RCC 7860 (cell line): ENCODE measurements at regions not wholly inside any gene's neighbourhood (a gene's known extent, or its start where the extent isn't known, plus 50 kb on each side); places are given as distances from the start of the nearest gene placed in this dataset.

ENCODE experiments used
- DNase-seq: peaks from one replicate; pipeline ENCODE4 v3.0.0-alpha.2; 2015; ENCODE audit warnings: low spot score
- FAIRE-seq: peaks from 2 replicates; lab custom pipeline; 2012; peaks lifted over from hg19 to GRCh38; lab: Jason Lieb, UNC

GRCh38 chr2:16021611-16022363, 81.4 kb downstream of the MYCN start:
- no peak for DNase-seq
- no peak for FAIRE-seq

GRCh38 chr2:16020389-16021008, 80.1 kb downstream of the MYCN start:
- DNase-seq (no peak), FAIRE-seq (no peak)

GRCh38 chr2:16019617-16020351, 79.4 kb downstream of the MYCN start:
- FAIRE-seq (no peak), DNase-seq (no peak)

GRCh38 chr2:16019060-16019480, 78.7 kb downstream of the MYCN start:
- no peak for DNase-seq
- FAIRE-seq: no peak

- FAIRE-seq (no peak), DNase-seq (no peak)
These were observed 78.1 kb downstream of the MYCN start for GRCh38 chr2:16018277-16019059.

- no peak for FAIRE-seq
- no peak for DNase-seq
These were observed 75.9 kb downstream of the MYCN start for GRCh38 chr2:16016282-16016681.

- no peak for FAIRE-seq
- no peak for DNase-seq
These were observed 75.5 kb downstream of the MYCN start for GRCh38 chr2:16015903-16016265.

- DNase-seq: no peak
- no peak for FAIRE-seq
These were observed 75.0 kb downstream of the MYCN start for GRCh38 chr2:16015210-16015902.

- DNase-seq (no peak), FAIRE-seq (no peak)
These were observed 74.5 kb downstream of the MYCN start for GRCh38 chr2:16014802-16015201.

- FAIRE-seq (no peak), DNase-seq (no peak)
These were observed 73.9 kb downstream of the MYCN start for GRCh38 chr2:16014041-16014787.

GRCh38 chr2:16013359-16013911, 73.1 kb downstream of the MYCN start:
- no peak for DNase-seq
- FAIRE-seq: no peak

GRCh38 chr2:16012626-16013358, 72.4 kb downstream of the MYCN start:
- no peak for FAIRE-seq
- no peak for DNase-seq

GRCh38 chr2:16012029-16012596, 71.8 kb downstream of the MYCN start:
- FAIRE-seq (no peak), DNase-seq (no peak)

GRCh38 chr2:16011621-16011960, 71.2 kb downstream of the MYCN start:
- FAIRE-seq: no peak
- no peak for DNase-seq

- FAIRE-seq (no peak), DNase-seq (no peak)
These were observed 70.7 kb downstream of the MYCN start for GRCh38 chr2:16010951-16011620.

GRCh38 chr2:16010011-16010410, 69.7 kb downstream of the MYCN start:
- no peak for DNase-seq

GRCh38 chr2:16009560-16009959, 69.2 kb downstream of the MYCN start:
- FAIRE-seq (no peak), DNase-seq (no peak)

More at GRCh38 chr2:16010011-16010410, 69.7 kb downstream of the MYCN start:
- FAIRE-seq: no peak

- no peak for DNase-seq
These were observed 68.5 kb downstream of the MYCN start for GRCh38 chr2:16008856-16009255.

More at GRCh38 chr2:16008856-16009255, 68.5 kb downstream of the MYCN start:
- no peak for FAIRE-seq
